GM23248 (cell line): ENCODE measurements at regions not wholly inside any gene's neighbourhood (a gene's known extent, or its start where the extent isn't known, plus 50 kb on each side); places are given as distances from the start of the nearest gene placed in this dataset.

ENCODE experiments used
- EZH2 ChIP-seq: fragments of 200-600 bp; sonication (generic); IDR thresholded peaks from 2 replicates; pipeline ENCODE4 v1.6.1; 2018; ENCODE audit warnings: antibody characterized with exemption, mild to moderate bottlenecking; ENCODE audit not compliant: insufficient read depth, poor library complexity, severe bottlenecking
- EZH2phosphoT487 ChIP-seq: fragments of 200-600 bp; sonication (generic); IDR thresholded peaks from 2 replicates; pipeline ENCODE4 v1.6.1; 2018; ENCODE audit warnings: antibody characterized with exemption, moderate library complexity, mild to moderate bottlenecking, low read depth; ENCODE audit not compliant: insufficient read depth

- TF ChIP-seq EZH2phosphoT487 (no peak), EZH2 (no peak)
Observed at GRCh38 chr17:64742326-64742725, 80.2 kb upstream of the SMURF2 start.
